ENCODE measurements at regions not wholly inside any gene's neighbourhood (a gene's known extent, or its start where the extent isn't known, plus 50 kb on each side); places are given as distances from the start of the nearest gene placed in this dataset.

GRCh38 chr18:24817587-24818371 lies 357.3 kb downstream of the HRH4 start:
- H3K27me3 ChIP-seq (ENCODE audit: low read depth), result peaks cover 36% of the 10 kb centered on the region
- TF ChIP-seq CTCF (IDR thresholded peaks at IDR 0.05; ENCODE audit: borderline replicate concordance), result no peak
- H3K9me3 ChIP-seq (replicated peaks), result peaks cover 4% of the 10 kb centered on the region
- intact Hi-C loops (cut with micrococcal nuclease), result no loop called here
- no peaks in the 10 kb centered on the region for H3K36me3 ChIP-seq
- no peaks in the 10 kb centered on the region for H3K4me1 ChIP-seq
- no peak overlapping the region for H3K27ac ChIP-seq (replicated peaks)
- H3K4me3 ChIP-seq, result no peak overlapping the region
- DNase-seq, result no peak

GRCh38 chr18:24818441-24818840 lies 358.0 kb downstream of the HRH4 start:
- Histone ChIP-seq H3K36me3 (no peaks in the 10 kb centered on the region), H3K4me1 (no peaks in the 10 kb centered on the region), H3K27ac (replicated peaks) (no peak overlapping the region), H3K9me3 (replicated peaks) (peaks cover 4% of the 10 kb centered on the region), H3K27me3 (ENCODE audit: low read depth) (peaks cover 36% of the 10 kb centered on the region), H3K4me3 (no peak overlapping the region)
- intact Hi-C loops (cut with micrococcal nuclease), result no loop called here
- TF ChIP-seq CTCF (IDR thresholded peaks at IDR 0.05; ENCODE audit: borderline replicate concordance), result no peak
- no peak for DNase-seq

- no peak overlapping the region for H3K27ac ChIP-seq (replicated peaks)
- intact Hi-C loops (cut with micrococcal nuclease), result no loop called here
- no peak for TF ChIP-seq CTCF (IDR thresholded peaks at IDR 0.05; ENCODE audit: borderline replicate concordance)
These were observed 358.9 kb downstream of the HRH4 start for GRCh38 chr18:24819141-24819890.

GRCh38 chr18:24825397-24825796 lies 365.0 kb downstream of the HRH4 start:
- Histone ChIP-seq H3K36me3 (no peaks in the 10 kb centered on the region), H3K27me3 (ENCODE audit: low read depth) (peaks cover 2% of the 10 kb centered on the region), H3K27ac (replicated peaks) (no peak overlapping the region), H3K9me3 (replicated peaks) (no peaks in the 10 kb centered on the region), H3K4me1 (no peaks in the 10 kb centered on the region), H3K4me3 (no peak overlapping the region)
- no peak for TF ChIP-seq CTCF (IDR thresholded peaks at IDR 0.05; ENCODE audit: borderline replicate concordance)
- intact Hi-C loops (cut with micrococcal nuclease), result loop anchor here (10.0 kb wide), 1 partner anchor 51 kb away; no protein-coding TSS in a partner anchor
- no peak for DNase-seq

More at GRCh38 chr18:24819141-24819890, 358.9 kb downstream of the HRH4 start:
- no peak for DNase-seq
- Histone ChIP-seq H3K4me3 (no peak overlapping the region), H3K4me1 (no peaks in the 10 kb centered on the region), H3K9me3 (replicated peaks) (no peaks in the 10 kb centered on the region), H3K27me3 (ENCODE audit: low read depth) (peaks cover 36% of the 10 kb centered on the region), H3K36me3 (no peaks in the 10 kb centered on the region)

- H3K36me3 ChIP-seq, result no peaks in the 10 kb centered on the region
- no peak overlapping the region for H3K4me3 ChIP-seq
- no peaks in the 10 kb centered on the region for H3K4me1 ChIP-seq
- TF ChIP-seq CTCF (IDR thresholded peaks at IDR 0.05; ENCODE audit: borderline replicate concordance), result no peak
- peaks cover 9% of the 10 kb centered on the region for H3K27me3 ChIP-seq (ENCODE audit: low read depth)
- no peaks in the 10 kb centered on the region for H3K9me3 ChIP-seq (replicated peaks)
- DNase-seq, result no peak
- intact Hi-C loops (cut with micrococcal nuclease), result loop anchor here (10.0 kb wide), 1 partner anchor 52 kb away; no protein-coding TSS in a partner anchor
- H3K27ac ChIP-seq (replicated peaks), result no peak overlapping the region
These were observed 366.2 kb downstream of the HRH4 start for GRCh38 chr18:24826605-24827004.

Data from left ventricle myocardium inferior (tissue), 1 donor.